Testis (tissue), 2 donors: ENCODE measurements at regions not wholly inside any gene's neighbourhood (a gene's known extent, or its start where the extent isn't known, plus 50 kb on each side); places are given as distances from the start of the nearest gene placed in this dataset.

ENCODE experiments used
- DNase-seq: peaks from one replicate; pipeline ENCODE4 v3.0.0-alpha.2; 2019
- H3K27ac ChIP-seq, 2 donors: fragments of 200-600 bp; sonication (generic); one replicate each; pipeline ENCODE4 v1.5.1; 2019
- H3K27me3 ChIP-seq: fragments of 200-600 bp; sonication (generic); one replicate; pipeline ENCODE4 v1.5.1; 2019
- H3K36me3 ChIP-seq: fragments of 200-600 bp; sonication (generic); one replicate; pipeline ENCODE4 v1.5.1; 2017; ENCODE audit warnings: low read depth; ENCODE audit errors: missing control alignments
- H3K4me1 ChIP-seq: fragments of 200-600 bp; sonication (generic); one replicate; pipeline ENCODE4 v1.5.1; 2019
- H3K4me3 ChIP-seq, 2 donors: fragments of 200-600 bp; sonication (generic); one replicate each; pipeline ENCODE4 v1.5.1; 2017 to 2019
- H3K9me3 ChIP-seq: fragments of 200-600 bp; sonication (generic); one replicate; pipeline ENCODE4 v1.5.1; 2017
- CTCF ChIP-seq, 3 experiments: fragments of 450-650 bp in 2 of 3; fragments of 200-600 bp in 1 of 3; sonication (generic) in 1 of 3; IDR thresholded peaks; one replicate each; pipeline ENCODE4 v1.5.1; 2016 to 2019; ENCODE audit warnings: antibody characterized with exemption in 3 of 3, mild to moderate bottlenecking in 2 of 3, moderate library complexity in 1 of 3
- POLR2A ChIP-seq: fragments of 450-650 bp; IDR thresholded peaks from one replicate; pipeline ENCODE4 v1.6.1; 2017; ENCODE audit warnings: antibody characterized with exemption, mild to moderate bottlenecking, moderate library complexity
- WGBS, 2 donors: methylation state at CpG; one replicate each; pipeline ENCODE4 v1.1.5; 2018; 5-methylcytosine and 5-hydroxymethylcytosine counted together
- intact Hi-C: fragments of 100-400 bp; cut with DNase I; formaldehyde crosslinking; loops from one replicate; pipeline ENCODE4 v1.15.1; 2023; ENCODE audit warnings: low total_unique reads

DNA sequence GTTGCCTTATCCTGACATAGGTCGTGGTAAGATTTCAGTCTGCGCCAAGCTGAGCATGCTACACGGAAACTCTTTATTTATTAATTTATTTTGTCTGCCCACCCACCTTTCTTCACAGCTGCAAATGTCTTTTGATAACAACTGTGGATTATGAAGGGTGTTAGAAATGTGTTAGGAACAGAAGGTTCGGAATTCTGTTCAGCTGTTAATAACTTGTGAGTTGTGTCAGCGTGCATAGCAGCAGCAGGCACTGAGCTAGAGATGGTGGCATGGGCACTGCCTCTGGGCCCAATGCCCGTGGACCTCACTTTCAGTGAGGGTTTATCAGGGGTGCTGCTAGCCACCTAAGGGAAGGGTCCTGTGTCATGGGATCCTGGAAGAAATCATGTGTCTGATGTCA, 162.5 kb upstream of the NTM start:
- 86 to 93% methylated on average over 6 of the region's 6 CpGs for WGBS, 2 donors
- Histone ChIP-seq H3K9me3 (no peaks in the 10 kb centered on the region), H3K4me3 (no peak overlapping the region), H3K36me3 (no peaks in the 10 kb centered on the region), H3K27me3 (no peaks in the 10 kb centered on the region), H3K27ac (no peak overlapping the region), H3K4me1 (no peaks in the 10 kb centered on the region)
- no peak for DNase-seq
- TF ChIP-seq POLR2A, result no peak
- TF ChIP-seq CTCF (IDR thresholded peaks at IDR 0.05), result no peak
- intact Hi-C loops, result no loop called here

DNA sequence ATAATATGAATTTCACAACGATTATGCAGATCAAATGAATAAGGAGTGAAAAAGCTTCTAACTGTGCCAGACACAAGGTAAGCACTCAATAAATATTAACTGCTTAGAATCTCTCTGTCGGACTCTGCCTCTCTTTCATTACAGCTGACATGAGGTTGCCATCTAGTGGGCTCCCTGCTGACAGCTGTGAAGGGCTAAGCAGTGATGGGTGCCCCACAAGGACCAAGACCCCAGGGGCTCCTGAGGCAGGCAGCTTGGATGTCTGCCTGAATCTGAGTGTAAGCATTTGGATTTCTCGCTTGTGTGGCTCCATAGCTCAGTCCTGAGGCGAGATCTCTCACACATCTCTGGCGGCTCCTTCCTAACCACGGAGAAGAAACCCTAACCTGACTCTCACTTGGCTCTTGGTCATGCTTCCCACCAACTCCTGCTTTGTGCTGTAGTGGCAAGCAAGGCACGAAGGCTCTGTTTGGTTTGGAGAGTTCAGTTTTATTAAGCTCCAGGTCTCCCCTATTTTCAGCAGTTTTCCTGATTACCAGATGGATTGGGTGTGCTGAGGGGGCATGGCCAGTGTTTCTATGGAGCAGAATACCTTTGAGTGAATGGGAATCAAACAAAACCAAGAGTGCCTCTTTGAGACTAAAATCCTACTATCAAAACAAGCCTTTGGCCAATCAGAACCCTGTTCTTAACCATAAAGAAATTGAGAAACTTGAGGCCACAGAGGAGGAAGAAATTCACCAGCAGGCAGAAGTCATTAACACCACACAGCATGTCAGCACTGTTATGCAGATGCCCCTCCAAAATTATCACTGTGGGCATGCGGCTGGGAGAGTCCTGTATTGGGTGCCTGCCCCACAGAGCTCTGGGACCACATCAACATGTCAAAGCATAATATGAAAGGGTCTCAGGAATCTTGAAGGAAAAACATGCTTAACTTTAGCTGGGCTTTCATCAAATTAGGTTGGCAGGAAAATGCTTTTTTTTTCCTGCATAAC, 152.8 kb upstream of the NTM start:
- WGBS, 2 donors, result 59 to 72% methylated on average over 8 of the region's 8 CpGs
- Histone ChIP-seq H3K4me3 (no peak overlapping the region), H3K9me3 (no peaks in the 10 kb centered on the region), H3K4me1 (no peaks in the 10 kb centered on the region), H3K27me3 (no peaks in the 10 kb centered on the region), H3K27ac (no peak overlapping the region), H3K36me3 (no peaks in the 10 kb centered on the region)
- TF ChIP-seq POLR2A (no peak), CTCF (IDR thresholded peaks at IDR 0.05) (peak in 1 of 3 experiments; percentile 27)
- intact Hi-C loops, result no loop called here
- peak; percentile 43 for DNase-seq

DNA sequence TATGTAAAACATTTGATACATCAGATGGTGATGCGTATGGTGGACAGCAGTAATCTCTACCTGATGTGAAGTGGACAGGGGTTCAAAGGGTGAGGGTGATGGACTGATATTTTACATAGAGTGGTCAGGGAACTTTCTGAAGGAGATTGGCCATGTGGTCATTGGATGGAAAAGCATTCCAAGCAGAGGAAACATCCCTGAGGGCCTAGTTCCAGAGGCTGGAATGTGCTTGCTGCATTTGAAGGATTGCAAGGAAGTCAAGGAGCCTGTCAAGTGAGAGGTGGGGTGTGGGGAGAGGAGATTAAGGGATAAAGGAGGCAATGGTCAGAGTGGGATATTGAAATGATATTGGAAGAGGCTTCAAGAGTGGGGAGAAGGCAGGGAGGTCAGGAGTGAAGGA, 151.9 kb upstream of the NTM start:
- WGBS, 2 donors, result 76 to 100% methylated on average over 1 of the region's 1 CpG

DNA sequence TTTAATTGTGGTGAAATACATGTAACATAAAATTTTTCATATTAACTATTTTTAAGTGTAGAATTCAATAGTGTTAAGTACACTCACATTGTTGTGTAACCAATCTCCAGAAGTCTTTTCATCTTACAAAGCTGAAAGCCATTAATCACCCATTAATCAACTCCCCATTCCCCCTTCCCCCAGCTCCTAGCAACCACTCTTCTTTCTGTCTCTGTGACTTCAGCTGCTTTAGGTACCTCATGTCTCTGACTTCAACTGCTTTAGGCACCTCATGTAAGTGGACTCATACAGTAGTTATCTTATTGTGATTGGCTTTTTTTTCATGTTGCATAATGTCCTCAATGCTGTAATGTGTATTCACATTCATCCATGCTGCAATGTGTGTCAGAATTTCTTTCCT, 150.8 kb upstream of the NTM start:
- TF ChIP-seq CTCF (IDR thresholded peaks at IDR 0.05) (no peak), POLR2A (no peak)
- no peak overlapping the region for H3K27ac ChIP-seq
- H3K4me3 ChIP-seq, result no peak overlapping the region
- no peaks in the 10 kb centered on the region for H3K4me1 ChIP-seq
- no peaks in the 10 kb centered on the region for H3K27me3 ChIP-seq
- no peak for DNase-seq
- no peaks in the 10 kb centered on the region for H3K9me3 ChIP-seq
- H3K36me3 ChIP-seq, result no peaks in the 10 kb centered on the region
- intact Hi-C loops, result no loop called here

More for the DNA sequence above, 151.9 kb upstream of the NTM start:
- no peak for TF ChIP-seq CTCF (IDR thresholded peaks at IDR 0.05)
- TF ChIP-seq POLR2A, result no peak
- Histone ChIP-seq H3K27ac (no peak overlapping the region), H3K9me3 (no peaks in the 10 kb centered on the region), H3K4me1 (no peaks in the 10 kb centered on the region), H3K27me3 (no peaks in the 10 kb centered on the region), H3K36me3 (no peaks in the 10 kb centered on the region), H3K4me3 (no peak overlapping the region)
- intact Hi-C loops, result no loop called here
- DNase-seq, result no peak
